ENCODE measurements at regions not wholly inside any gene's neighbourhood (a gene's known extent, or its start where the extent isn't known, plus 50 kb on each side); places are given as distances from the start of the nearest gene placed in this dataset.

DNA sequence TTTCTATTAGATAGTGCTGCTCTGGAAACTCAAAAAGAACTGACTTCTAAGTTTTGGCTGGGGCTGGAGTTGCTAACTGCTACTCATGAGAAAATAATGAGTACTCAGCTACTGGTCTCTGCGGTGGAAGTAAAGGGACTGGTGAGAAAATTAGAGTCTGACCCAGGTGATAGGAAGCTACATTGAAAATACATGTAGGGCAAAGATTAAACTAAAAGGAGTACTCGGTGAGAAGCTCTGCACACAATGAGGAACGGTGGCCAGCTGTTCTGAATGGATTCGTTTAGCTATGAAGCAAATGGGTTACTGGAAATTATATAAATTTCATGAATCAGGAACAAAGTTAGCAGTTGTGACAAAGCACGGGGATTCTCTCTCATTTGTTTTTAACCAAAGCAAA is 512.9 kb upstream of the SGO1 start:
- H3K27ac ChIP-seq (ENCODE audit: low read depth, low read length), result no peak overlapping the region
- H3K14ac ChIP-seq (ENCODE audit: insufficient read length), result no peak overlapping the region
- no peak for DNase-seq (ENCODE audit: low read depth in 1 of 2, low spot score in 2 of 2)
- no peaks in the 10 kb centered on the region for H3K9me3 ChIP-seq (ENCODE audit: insufficient read depth in 2 of 2, low read depth in 1 of 2, low read length in 1 of 2)
- H3K27me3 ChIP-seq (replicated peaks in 1 of 4; ENCODE audit: control insufficient read depth in 3 of 4, extremely low read depth in 1 of 4, insufficient read depth in 3 of 4, low read length in 3 of 4), result no peaks in the 10 kb centered on the region
- no peaks in the 10 kb centered on the region for H3K79me2 ChIP-seq (ENCODE audit: control insufficient read depth in 1 of 2, insufficient read depth in 2 of 2, low read length in 2 of 2)
- no peaks in the 10 kb centered on the region for H3K23me2 ChIP-seq (ENCODE audit: low read depth, low read length)
- no peak overlapping the region for H2AK5ac ChIP-seq (ENCODE audit: low read depth, low read length)
- FAIRE-seq, result no peak
- no peak overlapping the region for H2BK120ac ChIP-seq (replicated peaks; ENCODE audit: low read depth, low read length)
- WGBS, 2 experiments (ENCODE audit: extremely low coverage in 1 of 2, insufficient coverage in 1 of 2, insufficient read length in 1 of 2, insufficient replicate concordance in 2 of 2, low coverage in 1 of 2, low lambda C conversion rate in 2 of 2, missing lambda C conversion rate in 1 of 2), result 95% methylated on average over 5 of the region's 5 CpGs; no CpG with 5 or more reads in 1 of the 2 experiments
- no peaks in the 10 kb centered on the region for H3K4me1 ChIP-seq (replicated peaks in 1 of 4; ENCODE audit: control insufficient read depth in 3 of 4, insufficient read depth in 4 of 4, low read length in 3 of 4)
- no peak overlapping the region for H3K56ac ChIP-seq (replicated peaks; ENCODE audit: insufficient read length, low read depth, low read length)
- no peak overlapping the region for H2AFZ ChIP-seq (ENCODE audit: low read length)
- no peak overlapping the region for H3K18ac ChIP-seq (ENCODE audit: extremely low read depth, low read length)
- no peak overlapping the region for H3K4me3 ChIP-seq (ENCODE audit: extremely low read depth in 1 of 4, insufficient read depth in 2 of 4, low read depth in 3 of 4, low read length in 4 of 4)
- no peak overlapping the region for H3K9ac ChIP-seq (replicated peaks in 1 of 4; ENCODE audit: extremely low read depth in 1 of 4, low read depth in 3 of 4, low read length in 3 of 4)
- no peak overlapping the region for H2BK20ac ChIP-seq (ENCODE audit: low read length)
- ChIA-PET POLR2A (ENCODE audit: partially characterized antibody) (no interaction called here), CTCF (ENCODE audit: partially characterized antibody) (interaction anchor here (0.9 kb wide), 1 partner anchor 25 kb away, joined by 3 read pairs; no protein-coding TSS in a partner anchor)
- H2BK5ac ChIP-seq (ENCODE audit: low read depth, low read length), result no peak overlapping the region
- no peaks in the 10 kb centered on the region for H4K20me1 ChIP-seq (replicated peaks in 1 of 2; ENCODE audit: control insufficient read depth in 1 of 2, insufficient read depth in 2 of 2, low read length in 2 of 2)
- H4K91ac ChIP-seq (replicated peaks; ENCODE audit: insufficient read length, low read length), result no peak overlapping the region
- no peak overlapping the region for H4K5ac ChIP-seq (ENCODE audit: insufficient read length, low read depth, low read length)
- no peaks in the 10 kb centered on the region for H3K36me3 ChIP-seq (ENCODE audit: control insufficient read depth in 2 of 4, insufficient read depth in 4 of 4, low read length in 3 of 4)
- no peak overlapping the region for H4K8ac ChIP-seq (ENCODE audit: extremely low read depth, insufficient read depth, low read length)
- no peak overlapping the region for H3K4me2 ChIP-seq (ENCODE audit: insufficient read depth in 1 of 2, low read depth in 2 of 2, low read length in 2 of 2)
- no peak overlapping the region for H3K23ac ChIP-seq (ENCODE audit: insufficient read length)
- H2BK15ac ChIP-seq (ENCODE audit: low read length), result no peak overlapping the region
- H3K79me1 ChIP-seq (ENCODE audit: low read depth, low read length), result no peaks in the 10 kb centered on the region
- H2BK12ac ChIP-seq (ENCODE audit: low read depth, low read length), result no peak overlapping the region
- H3K4ac ChIP-seq (replicated peaks; ENCODE audit: insufficient read length, low read depth, low read length), result no peak overlapping the region
- no peak for TF ChIP-seq SIX5 (IDR thresholded peaks at IDR 0.05; ENCODE audit: low read depth, low read length)
- TF ChIP-seq EZH2 (IDR thresholded peaks at IDR 0.05; ENCODE audit: low read depth, low read length, severe bottlenecking), result no peak
- TF ChIP-seq JUND (IDR thresholded peaks at IDR 0.05; ENCODE audit: low read length), result no peak
- no peak for TF ChIP-seq TEAD4 (IDR thresholded peaks at IDR 0.05; ENCODE audit: low read depth, low read length)
- no peak for TF ChIP-seq CHD1 (IDR thresholded peaks at IDR 0.05; ENCODE audit: low read depth, low read length)
- TF ChIP-seq TCF12 (IDR thresholded peaks at IDR 0.05; ENCODE audit: low read depth, low read length), result no peak
- TF ChIP-seq ATF2 (IDR thresholded peaks at IDR 0.05; ENCODE audit: low read length), result no peak
- no peak for TF ChIP-seq RBBP5 (IDR thresholded peaks at IDR 0.05; ENCODE audit: borderline replicate concordance, low read depth, low read length)
- no peak for TF ChIP-seq HDAC6 (IDR thresholded peaks at IDR 0.05; ENCODE audit: low read depth, low read length)
- TF ChIP-seq USF2 (IDR thresholded peaks at IDR 0.05; ENCODE audit: low read length), result no peak
- no peak for TF ChIP-seq CHD2 (IDR thresholded peaks at IDR 0.05; ENCODE audit: low read length)
